Loucy (cell line): ENCODE measurements at regions not wholly inside any gene's neighbourhood (a gene's known extent, or its start where the extent isn't known, plus 50 kb on each side); places are given as distances from the start of the nearest gene placed in this dataset.

Experiments used
- CTCF ChIP-seq: fragments of 200-600 bp; sonication (generic); conservative IDR thresholded peaks from 2 replicates; pipeline ENCODE4 v1.5.1; 2014; ENCODE audit warnings: mild to moderate bottlenecking, antibody characterized with exemption, low read length
- EZH2phosphoT487 ChIP-seq: fragments of 200-600 bp; IDR thresholded peaks from 2 replicates; pipeline ENCODE4 v1.6.1; 2018; ENCODE audit warnings: antibody characterized with exemption, mild to moderate bottlenecking, moderate library complexity, borderline replicate concordance

- TF ChIP-seq CTCF, result no peak
- TF ChIP-seq EZH2phosphoT487, result no peak
Observed at GRCh38 chr5:29214839-29215238, 1978.6 kb upstream of the CDH6 start.
